Fibroblast of villous mesenchyme (primary cell): ENCODE measurements at regions not wholly inside any gene's neighbourhood (a gene's known extent, or its start where the extent isn't known, plus 50 kb on each side); places are given as distances from the start of the nearest gene placed in this dataset.

Experiments used
- DNase-seq: peaks from one replicate; pipeline ENCODE4 v3.0.0-alpha.2; 2010; ENCODE audit warnings: low read depth
- H3K4me3 ChIP-seq: 2 replicates; pipeline ENCODE4 v1.5.1; 2011; ENCODE audit warnings: low read depth, mild to moderate bottlenecking, low read length
- TF ChIP-seq, protein P1 (sequence below): IDR thresholded peaks from 2 replicates; pipeline ENCODE4 v1.5.1; 2012; ENCODE audit warnings: low read depth, mild to moderate bottlenecking, low read length; ENCODE audit not compliant: insufficient read depth

DNA sequence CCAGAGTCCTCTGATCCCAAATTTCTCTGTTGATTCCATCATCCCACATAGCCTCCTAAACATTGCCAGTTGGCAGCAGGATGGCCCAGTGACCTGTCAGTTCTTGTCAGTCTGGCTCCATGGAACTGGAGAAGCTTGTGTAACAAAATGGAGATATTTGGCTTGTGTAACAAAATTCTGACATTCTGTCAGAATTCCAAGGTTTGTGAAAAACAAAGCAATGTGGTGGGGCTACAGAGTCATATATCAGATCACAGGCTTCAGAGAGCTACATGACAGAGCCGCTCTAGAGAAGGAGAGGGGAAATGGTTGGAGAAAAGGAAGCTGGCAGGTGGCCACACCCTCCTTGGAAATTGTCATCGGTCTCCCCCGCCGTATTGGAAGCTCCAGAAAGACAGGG is 75.4 kb upstream of the MAN2A1 start:
- DNase-seq = no peak
- no peak overlapping the region for H3K4me3 ChIP-seq
- TF ChIP-seq, protein P1, sequence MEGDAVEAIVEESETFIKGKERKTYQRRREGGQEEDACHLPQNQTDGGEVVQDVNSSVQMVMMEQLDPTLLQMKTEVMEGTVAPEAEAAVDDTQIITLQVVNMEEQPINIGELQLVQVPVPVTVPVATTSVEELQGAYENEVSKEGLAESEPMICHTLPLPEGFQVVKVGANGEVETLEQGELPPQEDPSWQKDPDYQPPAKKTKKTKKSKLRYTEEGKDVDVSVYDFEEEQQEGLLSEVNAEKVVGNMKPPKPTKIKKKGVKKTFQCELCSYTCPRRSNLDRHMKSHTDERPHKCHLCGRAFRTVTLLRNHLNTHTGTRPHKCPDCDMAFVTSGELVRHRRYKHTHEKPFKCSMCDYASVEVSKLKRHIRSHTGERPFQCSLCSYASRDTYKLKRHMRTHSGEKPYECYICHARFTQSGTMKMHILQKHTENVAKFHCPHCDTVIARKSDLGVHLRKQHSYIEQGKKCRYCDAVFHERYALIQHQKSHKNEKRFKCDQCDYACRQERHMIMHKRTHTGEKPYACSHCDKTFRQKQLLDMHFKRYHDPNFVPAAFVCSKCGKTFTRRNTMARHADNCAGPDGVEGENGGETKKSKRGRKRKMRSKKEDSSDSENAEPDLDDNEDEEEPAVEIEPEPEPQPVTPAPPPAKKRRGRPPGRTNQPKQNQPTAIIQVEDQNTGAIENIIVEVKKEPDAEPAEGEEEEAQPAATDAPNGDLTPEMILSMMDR = no peak

DNA sequence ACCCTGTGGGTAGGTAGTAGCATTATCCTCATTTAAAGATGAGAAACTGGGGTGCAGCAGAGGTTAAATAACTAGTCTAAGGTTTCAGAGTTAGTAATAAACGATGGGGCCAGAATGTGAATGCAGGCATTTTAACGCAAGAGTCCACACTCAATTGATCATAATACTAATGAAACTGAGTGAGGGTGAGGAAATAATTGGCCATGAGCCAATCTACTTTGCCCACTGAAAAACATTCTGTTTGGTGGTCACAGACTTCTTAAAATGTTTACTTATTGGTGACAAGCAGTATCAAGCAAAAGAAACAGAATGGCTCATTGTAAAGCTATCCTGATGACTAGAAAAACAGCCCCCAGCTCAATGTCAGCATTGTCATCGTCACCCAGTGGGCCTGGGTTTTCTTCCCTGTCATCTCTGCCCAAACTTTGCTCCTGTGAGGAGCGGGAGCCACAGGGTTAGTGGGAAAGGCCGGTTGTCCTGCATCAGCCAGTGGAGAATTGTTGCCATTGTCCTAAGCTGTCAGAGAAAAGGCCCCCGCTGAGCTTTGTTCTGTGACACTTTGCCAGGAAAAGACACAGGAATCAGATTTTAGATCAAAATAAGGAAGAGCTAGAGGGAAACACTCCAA is 77.3 kb upstream of the MAN2A1 start:
- DNase-seq = no peak
- TF ChIP-seq, protein P1 = no peak
- no peak overlapping the region for H3K4me3 ChIP-seq

DNA sequence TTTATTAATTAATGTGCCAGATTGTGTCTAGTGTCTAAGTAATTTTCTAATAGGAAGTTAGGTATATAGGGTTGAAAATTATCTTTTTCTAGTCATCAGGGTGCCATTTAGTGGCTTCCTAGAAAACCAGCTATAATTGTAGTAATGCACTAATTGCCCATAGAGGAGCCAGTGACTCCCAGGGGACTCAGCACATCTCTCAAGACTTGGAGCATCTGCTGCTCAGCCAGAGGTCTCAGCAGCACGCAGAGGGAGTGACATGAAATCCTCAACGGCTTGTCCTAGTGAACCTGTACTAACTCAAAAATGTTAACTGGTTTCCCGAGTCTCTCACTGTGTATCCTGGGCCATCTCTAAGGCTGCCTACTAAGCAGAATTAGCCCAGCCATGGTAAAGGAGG is 78.2 kb upstream of the MAN2A1 start:
- no peak for DNase-seq
- TF ChIP-seq, protein P1 = no peak
- H3K4me3 ChIP-seq = no peak overlapping the region

DNA sequence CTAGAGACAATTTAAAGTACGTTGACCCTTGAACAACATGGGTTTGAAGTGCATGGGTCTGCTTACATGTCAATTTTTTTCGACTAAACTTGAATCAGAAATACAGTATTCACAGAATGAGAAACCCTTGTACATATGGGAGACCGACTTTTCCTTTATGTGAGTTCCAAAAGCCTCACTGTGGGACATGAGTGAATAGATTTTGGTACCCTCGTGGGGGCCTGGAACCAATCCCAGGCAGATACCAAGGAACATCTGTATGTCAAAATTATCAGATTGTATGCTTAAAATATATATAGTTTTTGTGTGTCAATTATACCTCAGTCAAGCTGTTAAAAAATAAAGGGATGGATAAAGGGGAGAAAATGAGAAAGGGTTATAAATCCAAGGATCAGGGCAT is 78.7 kb upstream of the MAN2A1 start:
- TF ChIP-seq, protein P1 = no peak

DNA sequence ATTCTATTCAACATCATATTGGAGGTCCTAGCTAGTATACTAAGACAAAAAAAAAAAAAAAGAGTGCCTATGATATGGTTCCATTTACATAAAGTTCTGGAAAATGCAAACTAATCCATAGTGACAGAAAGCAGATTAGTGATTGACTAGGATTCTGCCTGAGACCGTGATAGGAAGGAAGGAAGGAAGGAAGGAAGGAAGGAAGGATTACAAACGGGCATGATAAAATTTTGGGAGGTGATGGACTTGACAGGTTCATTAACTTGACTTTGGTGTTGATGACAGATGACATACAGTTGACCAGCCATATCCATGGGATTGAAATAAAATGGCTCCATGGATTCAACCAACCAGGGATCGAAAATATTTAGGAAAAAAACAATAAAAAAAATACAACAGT is 79.1 kb upstream of the MAN2A1 start:
- TF ChIP-seq, protein P1 = no peak
- H3K4me3 ChIP-seq = no peak overlapping the region
- DNase-seq = no peak

More for the DNA sequence above, 78.7 kb upstream of the MAN2A1 start:
- no peak for DNase-seq
- no peak overlapping the region for H3K4me3 ChIP-seq

DNA sequence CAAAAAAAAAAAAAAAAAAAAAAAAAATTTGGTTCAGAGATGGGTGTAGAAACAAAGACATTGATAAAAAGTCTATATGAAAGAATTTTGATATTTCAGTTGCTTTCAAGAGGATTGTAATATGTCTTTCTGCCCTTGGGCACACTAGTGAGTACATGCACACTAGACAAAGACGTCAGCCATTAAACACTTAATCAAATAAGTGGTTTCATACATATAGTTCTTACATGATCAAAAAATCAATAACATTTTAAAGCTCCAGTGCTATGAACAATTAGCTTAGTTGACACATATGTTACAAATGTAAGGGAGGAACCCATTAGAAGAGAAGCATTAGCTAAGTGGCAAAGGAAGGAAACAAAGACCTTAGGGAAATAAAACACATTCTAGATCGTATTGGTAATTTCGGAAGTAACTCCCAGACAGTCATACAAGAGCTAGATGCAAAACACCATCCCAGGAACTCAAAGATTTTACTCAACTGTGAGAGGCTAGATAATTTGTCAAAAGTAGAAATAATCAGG is 84.5 kb upstream of the MAN2A1 start:
- TF ChIP-seq, protein P1 = no peak
- H3K4me3 ChIP-seq = no peak overlapping the region
- DNase-seq = no peak

DNA sequence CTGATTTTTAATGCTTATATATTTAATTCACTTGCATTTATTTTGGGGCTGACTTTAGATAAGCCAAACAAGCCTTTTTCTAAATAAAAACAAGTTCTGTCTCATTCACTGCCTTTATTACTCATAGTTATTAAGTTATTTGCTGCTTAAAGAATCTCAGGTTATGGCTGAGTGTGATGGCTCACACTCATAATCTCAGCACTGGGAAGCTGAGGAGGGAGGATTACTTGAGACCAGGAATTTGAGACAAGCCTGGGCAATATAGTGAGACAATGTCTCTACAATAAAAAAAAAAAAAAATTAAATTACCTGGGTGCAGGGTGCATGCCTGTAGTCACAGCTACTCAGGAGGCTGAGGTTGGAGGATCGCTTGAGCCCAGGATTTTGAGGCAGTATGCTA is 85.0 kb upstream of the MAN2A1 start:
- TF ChIP-seq, protein P1 = no peak
- no peak overlapping the region for H3K4me3 ChIP-seq
- no peak for DNase-seq
